ENCODE measurements at regions not wholly inside any gene's neighbourhood (a gene's known extent, or its start where the extent isn't known, plus 50 kb on each side); places are given as distances from the start of the nearest gene placed in this dataset.

- TF ChIP-seq, protein P1, sequence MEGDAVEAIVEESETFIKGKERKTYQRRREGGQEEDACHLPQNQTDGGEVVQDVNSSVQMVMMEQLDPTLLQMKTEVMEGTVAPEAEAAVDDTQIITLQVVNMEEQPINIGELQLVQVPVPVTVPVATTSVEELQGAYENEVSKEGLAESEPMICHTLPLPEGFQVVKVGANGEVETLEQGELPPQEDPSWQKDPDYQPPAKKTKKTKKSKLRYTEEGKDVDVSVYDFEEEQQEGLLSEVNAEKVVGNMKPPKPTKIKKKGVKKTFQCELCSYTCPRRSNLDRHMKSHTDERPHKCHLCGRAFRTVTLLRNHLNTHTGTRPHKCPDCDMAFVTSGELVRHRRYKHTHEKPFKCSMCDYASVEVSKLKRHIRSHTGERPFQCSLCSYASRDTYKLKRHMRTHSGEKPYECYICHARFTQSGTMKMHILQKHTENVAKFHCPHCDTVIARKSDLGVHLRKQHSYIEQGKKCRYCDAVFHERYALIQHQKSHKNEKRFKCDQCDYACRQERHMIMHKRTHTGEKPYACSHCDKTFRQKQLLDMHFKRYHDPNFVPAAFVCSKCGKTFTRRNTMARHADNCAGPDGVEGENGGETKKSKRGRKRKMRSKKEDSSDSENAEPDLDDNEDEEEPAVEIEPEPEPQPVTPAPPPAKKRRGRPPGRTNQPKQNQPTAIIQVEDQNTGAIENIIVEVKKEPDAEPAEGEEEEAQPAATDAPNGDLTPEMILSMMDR (IDR thresholded peaks at IDR 0.05; ENCODE audit: control extremely low read depth in 1 of 3, insufficient read depth in 1 of 3, low read depth in 1 of 3, low read length in 3 of 3), result no peak
- TF ChIP-seq BRCA1 (IDR thresholded peaks at IDR 0.05; ENCODE audit: low read depth, low read length) (no peak), RXRA (IDR thresholded peaks at IDR 0.05; ENCODE audit: insufficient read depth, low read depth, low read length) (no peak), ATF2 (IDR thresholded peaks at IDR 0.05; ENCODE audit: low read length) (no peak), EP300 (IDR thresholded peaks at IDR 0.05; ENCODE audit: borderline replicate concordance in 1 of 2, low read depth in 2 of 2, low read length in 2 of 2) (no peak), EZH2 (IDR thresholded peaks at IDR 0.05; ENCODE audit: low read depth, low read length, severe bottlenecking) (no peak), SP2 (IDR thresholded peaks at IDR 0.05; ENCODE audit: low read length) (no peak), TBP (IDR thresholded peaks at IDR 0.05; ENCODE audit: low read depth, low read length) (no peak)
These were observed 174.7 kb downstream of the HHIPL2 start for GRCh38 chr1:222373216-222373615.

Measured in H1 (cell line).